Heart left ventricle (tissue), 13 donors: ENCODE measurements at regions not wholly inside any gene's neighbourhood (a gene's known extent, or its start where the extent isn't known, plus 50 kb on each side); places are given as distances from the start of the nearest gene placed in this dataset.

Experiments
- POLR2A ChIP-seq, 2 donors: fragments of 450-650 bp; IDR thresholded peaks; one replicate each; pipeline ENCODE4 v1.6.1; 2017; ENCODE audit warnings: antibody characterized with exemption in 2 of 2, mild to moderate bottlenecking in 2 of 2, moderate library complexity in 2 of 2
- TF ChIP-seq, protein P1 (sequence below), 12 donors: fragments of 200-600 bp; sonication (generic) in 4 of 12; IDR thresholded peaks; one replicate each; pipeline versions ENCODE4 v1.5.0 to v1.8.0; 2018 to 2022; ENCODE audit warnings: antibody characterized with exemption in 12 of 12, mild to moderate bottlenecking in 5 of 12
- donor health status: ischemic (EF 13 %, LVEDD 7.1; RV severe dilation, severe dysfunction).
- donor health status: DM: no; HTN: yes; CAD: no.
- donor health status: DM: no; HTN: no; CAD: no.
- donor health status: ischemic (EF 25% LVEDD 6.9; RV normal size, moderate dysfunction).
- donor health status: ischemic (EF 25% LVEDD 5.7; RV mildly dilated, moderate dysfunction).
- donor health status: ischemic (EF 35%, LVEDD 5.7; RV mildly dilated, moderate dysfunction).
- donor health status: nonischemic (EF 11% LVEDD 7.7; RV severe dilation, severe dysfunction).
- donor health status: DM: yes; HTN: yes; CAD: no.
- donor health status: PGD.
- donor health status: ischemic (EF 29% LVEDD 5.4; RV normal size, mild dysfunction).
- donor health status: nonischemic (EF 23%, LVEDD 6.1; RV moderate dilation, normal function).

GRCh38 chrX:134313418-134313817, 59.7 kb upstream of the PHF6 start:
- no peak for TF ChIP-seq POLR2A (IDR thresholded peaks at IDR 0.05)
- TF ChIP-seq, protein P1, sequence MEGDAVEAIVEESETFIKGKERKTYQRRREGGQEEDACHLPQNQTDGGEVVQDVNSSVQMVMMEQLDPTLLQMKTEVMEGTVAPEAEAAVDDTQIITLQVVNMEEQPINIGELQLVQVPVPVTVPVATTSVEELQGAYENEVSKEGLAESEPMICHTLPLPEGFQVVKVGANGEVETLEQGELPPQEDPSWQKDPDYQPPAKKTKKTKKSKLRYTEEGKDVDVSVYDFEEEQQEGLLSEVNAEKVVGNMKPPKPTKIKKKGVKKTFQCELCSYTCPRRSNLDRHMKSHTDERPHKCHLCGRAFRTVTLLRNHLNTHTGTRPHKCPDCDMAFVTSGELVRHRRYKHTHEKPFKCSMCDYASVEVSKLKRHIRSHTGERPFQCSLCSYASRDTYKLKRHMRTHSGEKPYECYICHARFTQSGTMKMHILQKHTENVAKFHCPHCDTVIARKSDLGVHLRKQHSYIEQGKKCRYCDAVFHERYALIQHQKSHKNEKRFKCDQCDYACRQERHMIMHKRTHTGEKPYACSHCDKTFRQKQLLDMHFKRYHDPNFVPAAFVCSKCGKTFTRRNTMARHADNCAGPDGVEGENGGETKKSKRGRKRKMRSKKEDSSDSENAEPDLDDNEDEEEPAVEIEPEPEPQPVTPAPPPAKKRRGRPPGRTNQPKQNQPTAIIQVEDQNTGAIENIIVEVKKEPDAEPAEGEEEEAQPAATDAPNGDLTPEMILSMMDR (IDR thresholded peaks at IDR 0.05): no peak
